K562 (cell line): ENCODE measurements at regions not wholly inside any gene's neighbourhood (a gene's known extent, or its start where the extent isn't known, plus 50 kb on each side); places are given as distances from the start of the nearest gene placed in this dataset.
A peak's percentile ranks its signal among the peaks of the same experiment; 100 is the strongest.

Experiments used
- ARID3A ChIP-seq: IDR thresholded peaks from 2 replicates; pipeline ENCODE4 v1.6.1; 2012; ENCODE audit warnings: low read depth, low read length, improper control_type of control experiment, borderline replicate concordance
- CREB5 ChIP-seq: fragments of 250-450 bp; sonication (Bioruptor Pico); IDR thresholded peaks from 2 replicates; pipeline ENCODE4 v1.5.0; 2020; ENCODE audit warnings: mild to moderate bottlenecking
- CTCF ChIP-seq, 3 experiments: IDR thresholded peaks in 2 of 3; conservative IDR thresholded peaks in 1 of 3; 2 replicates each; pipeline ENCODE4 v1.5.1; 2011 to 2012; ENCODE audit warnings: low read length in 3 of 3, mild to moderate bottlenecking in 3 of 3, control low read depth in 2 of 3, improper control_type of control experiment in 1 of 3, inconsistent platforms in 1 of 3, low read depth in 1 of 3, mixed read lengths in 1 of 3, moderate library complexity in 1 of 3; ENCODE audit not compliant: insufficient read depth in 2 of 3
- GATA2 ChIP-seq: sonication (generic); formaldehyde crosslinking; IDR thresholded peaks from 2 replicates; pipeline ENCODE4 v1.4.0; 2020; ENCODE audit warnings: mild to moderate bottlenecking, missing genetic modification reagents
- PREB ChIP-seq: sonication (generic); formaldehyde crosslinking; IDR thresholded peaks from 2 replicates; pipeline ENCODE4 v1.8.1; 2023; ENCODE audit warnings: mild to moderate bottlenecking, missing genetic modification reagents
- REST ChIP-seq, 2 experiments: fragments of 450-650 bp; formaldehyde crosslinking in 1 of 2; IDR thresholded peaks; 2 replicates each; pipeline versions ENCODE4 v1.4.0 to v1.6.1; 2014 to 2020; ENCODE audit warnings: mild to moderate bottlenecking in 2 of 2, borderline replicate concordance in 1 of 2, low read depth in 1 of 2
- SMC3 ChIP-seq: conservative IDR thresholded peaks from 2 replicates; pipeline ENCODE4 v1.6.1; 2011; ENCODE audit warnings: low read depth, low read length, improper control_type of control experiment; ENCODE audit not compliant: insufficient read depth
- VEZF1 ChIP-seq: fragments of 200-800 bp; sonication (Bioruptor generic); IDR thresholded peaks from 2 replicates; pipeline ENCODE4 v1.6.1; 2017; ENCODE audit warnings: missing genetic modification characterization, missing compliant biosample characterization

GRCh38 chr7:67625257-67625737, 628.7 kb downstream of the TYW1 start (continued):
- peak; percentile 69 for TF ChIP-seq REST (IDR thresholded peaks at IDR 0.05; ENCODE audit: borderline replicate concordance)
- no peak for TF ChIP-seq REST (CRISPR knock-in tag; IDR thresholded peaks at IDR 0.05; ENCODE audit: low read depth)
- TF ChIP-seq GATA2 (CRISPR knock-in tag): peak; percentile 49
- peak; percentile 72 for TF ChIP-seq SMC3
- peak; percentile 44; the same call in 1 of the 2 replicates for TF ChIP-seq VEZF1
- peak; percentile 53; the same call in 1 of the 2 replicates for TF ChIP-seq ARID3A
- TF ChIP-seq PREB (CRISPR knock-in tag): 0 out of 2 replicates have a peak, but pooled peaks have one; percentile 54
- TF ChIP-seq CTCF (IDR thresholded peaks at IDR 0.05 in 2 of 3, conservative IDR thresholded peaks at IDR 0.05 in 1 of 3; ENCODE audit: insufficient read depth in 2 of 3, low read depth in 1 of 3, low read length in 3 of 3): peak; percentile 76 to 93 (median 85)
- TF ChIP-seq CREB5 (CRISPR knock-in tag): no peak
